SK-N-MC (cell line): ENCODE measurements at regions not wholly inside any gene's neighbourhood (a gene's known extent, or its start where the extent isn't known, plus 50 kb on each side); places are given as distances from the start of the nearest gene placed in this dataset.

Experiments used
- EZH2 ChIP-seq: fragments of 200-600 bp; sonication (generic); IDR thresholded peaks from one replicate; pipeline ENCODE4 v1.6.1; 2017; ENCODE audit warnings: antibody characterized with exemption
- FOXP2 ChIP-seq: optimal IDR thresholded peaks from 2 replicates; pipeline ENCODE3; 2011; ENCODE audit warnings: mild to moderate bottlenecking, moderate library complexity; ENCODE audit not compliant: insufficient read depth; ENCODE audit errors: extremely low read length, control extremely low read depth
- POLR2AphosphoS5 ChIP-seq: IDR thresholded peaks from 2 replicates; pipeline ENCODE4 v1.6.1; 2012; ENCODE audit warnings: mild to moderate bottlenecking, low read depth, low read length, borderline replicate concordance

DNA sequence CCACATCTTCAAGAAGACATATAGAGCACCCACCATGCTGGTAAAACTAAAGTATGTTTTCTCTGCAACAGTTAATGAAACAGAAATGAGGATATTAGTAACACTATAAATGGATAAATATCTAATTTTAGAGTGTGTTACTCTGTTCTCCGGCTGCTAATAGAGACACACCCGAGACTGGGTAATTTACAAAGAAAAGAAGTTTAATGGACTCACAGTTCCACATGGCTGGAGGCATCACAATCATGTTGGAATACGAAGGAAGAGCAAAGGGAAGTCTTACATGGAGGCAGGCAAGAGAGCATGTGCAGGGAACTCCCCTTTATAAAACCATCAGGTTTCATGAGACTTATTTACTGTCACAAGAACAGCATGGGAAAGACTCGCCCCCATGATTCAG, 287.2 kb downstream of the SRGAP2C start:
- TF ChIP-seq EZH2 (no peak), POLR2AphosphoS5 (no peak), FOXP2 (no peak)
